ENCODE measurements at regions not wholly inside any gene's neighbourhood (a gene's known extent, or its start where the extent isn't known, plus 50 kb on each side); places are given as distances from the start of the nearest gene placed in this dataset.
A peak's percentile ranks its signal among the peaks of the same experiment; 100 is the strongest.
"Not testable (repeated sequence)": the region's sequence is repeated elsewhere in the genome, so short reads cannot be mapped to it uniquely, and the experiment has no call there.

GRCh38 chr19:28634837-28635236 lies 578.1 kb downstream of the UQCRFS1 start:
- no peak overlapping the region for H3K4me3 ChIP-seq (replicated peaks; ENCODE audit: low read depth, low read length)
- no peak for TF ChIP-seq CTCF (IDR thresholded peaks at IDR 0.05; ENCODE audit: low read depth, low read length, missing control alignments)
- no peak for DNase-seq (ENCODE audit: extremely low read depth, low read depth)

GRCh38 chr19:28634019-28634328 lies 579.0 kb downstream of the UQCRFS1 start:
- TF ChIP-seq CTCF (IDR thresholded peaks at IDR 0.05; ENCODE audit: low read depth, low read length, missing control alignments) = no peak
- no peak overlapping the region for H3K4me3 ChIP-seq (replicated peaks; ENCODE audit: low read depth, low read length)

GRCh38 chr19:28633319-28634018 lies 579.5 kb downstream of the UQCRFS1 start:
- DNase-seq (ENCODE audit: extremely low read depth, low read depth) = peak; percentile 22
- no peak overlapping the region for H3K4me3 ChIP-seq (replicated peaks; ENCODE audit: low read depth, low read length)
- peak; percentile 91 for TF ChIP-seq CTCF (IDR thresholded peaks at IDR 0.05; ENCODE audit: low read depth, low read length, missing control alignments)

More at GRCh38 chr19:28634019-28634328, 579.0 kb downstream of the UQCRFS1 start:
- DNase-seq (ENCODE audit: extremely low read depth, low read depth) = no peak

GRCh38 chr19:28632371-28633080 lies 580.4 kb downstream of the UQCRFS1 start:
- TF ChIP-seq CTCF (IDR thresholded peaks at IDR 0.05; ENCODE audit: low read depth, low read length, missing control alignments) = no peak
- DNase-seq (ENCODE audit: extremely low read depth, low read depth) = no peak
- H3K4me3 ChIP-seq (replicated peaks; ENCODE audit: low read depth, low read length) = no peak overlapping the region

GRCh38 chr19:28631961-28632360 lies 581.0 kb downstream of the UQCRFS1 start:
- no peak for TF ChIP-seq CTCF (IDR thresholded peaks at IDR 0.05; ENCODE audit: low read depth, low read length, missing control alignments)
- H3K4me3 ChIP-seq (replicated peaks; ENCODE audit: low read depth, low read length) = no peak overlapping the region
- no peak for DNase-seq (ENCODE audit: extremely low read depth, low read depth)

GRCh38 chr19:28627669-28628068 lies 585.3 kb downstream of the UQCRFS1 start:
- TF ChIP-seq CTCF (IDR thresholded peaks at IDR 0.05; ENCODE audit: low read depth, low read length, missing control alignments) = no peak

GRCh38 chr19:28626407-28626806 lies 586.5 kb downstream of the UQCRFS1 start:
- not testable (repeated sequence) for H3K4me3 ChIP-seq (replicated peaks; ENCODE audit: low read depth, low read length); DNase-seq (ENCODE audit: extremely low read depth, low read depth)

More at GRCh38 chr19:28627669-28628068, 585.3 kb downstream of the UQCRFS1 start:
- no peak overlapping the region for H3K4me3 ChIP-seq (replicated peaks; ENCODE audit: low read depth, low read length)
- DNase-seq (ENCODE audit: extremely low read depth, low read depth) = no peak
